B cell (primary cell): ENCODE measurements at regions not wholly inside any gene's neighbourhood (a gene's known extent, or its start where the extent isn't known, plus 50 kb on each side); places are given as distances from the start of the nearest gene placed in this dataset.

Experiments used
- ATAC-seq: fragments of 200-7000 bp; cut with Tn5 transposase; one replicate; pipeline ENCODE4 v1.10.0; 2021; ENCODE audit warnings: low read depth, mild to moderate bottlenecking, moderate number of reproducible peaks, moderate library complexity
- CTCF ChIA-PET: fragments of 350-600 bp; sonication (Branson Sonifier 250); formaldehyde crosslinking; loops from one replicate; lab custom pipeline; 2021; ENCODE audit warnings: antibody characterized with exemption, inconsistent platforms; lab: Charles Lee
- POLR2A ChIA-PET: fragments of 350-600 bp; sonication (Branson Sonifier 250); formaldehyde crosslinking; loops from one replicate; lab custom pipeline; 2021; ENCODE audit warnings: antibody characterized with exemption; lab: Charles Lee
- DNase-seq: peaks from one replicate; pipeline ENCODE4 v3.0.0; 2013
- H2AFZ ChIP-seq: 2 replicates; pipeline ENCODE4 v1.6.1; 2012; ENCODE audit warnings: mild to moderate bottlenecking, low read depth, low read length; ENCODE audit not compliant: insufficient read depth, poor library complexity, severe bottlenecking
- H3K27ac ChIP-seq, 2 donors: 1 replicate in 1 of 2; 2 replicates in 1 of 2; pipeline ENCODE4 v1.5.1; 2012 to 2013; ENCODE audit warnings: low read length in 2 of 2, mild to moderate bottlenecking in 2 of 2, moderate library complexity in 1 of 2
- H3K27me3 ChIP-seq, 4 experiments: fragments of 200-600 bp in 1 of 4; sonication (generic) in 1 of 4; replicated peaks in 1 of 4; 1 replicate in 2 of 4; 2 replicates in 2 of 4; pipeline versions ENCODE4 v1.6.1 to v1.7.0; 2013 to 2016; ENCODE audit warnings: low read length in 3 of 4, mild to moderate bottlenecking in 2 of 4, mixed read lengths in 1 of 4, moderate library complexity in 1 of 4; ENCODE audit not compliant: insufficient read depth in 4 of 4, control insufficient read depth in 3 of 4; ENCODE audit errors: control extremely low read depth in 1 of 4
- H3K36me3 ChIP-seq, 2 experiments: replicated peaks in 1 of 2; 1 replicate in 1 of 2; 2 replicates in 1 of 2; pipeline versions ENCODE4 v1.6.1 to v1.7.1; 2013; ENCODE audit warnings: low read length in 1 of 2; ENCODE audit not compliant: insufficient read depth in 2 of 2, control insufficient read depth in 1 of 2; ENCODE audit errors: control extremely low read depth in 1 of 2, extremely low read depth in 1 of 2
- H3K4me1 ChIP-seq, 2 donors: fragments of 200-600 bp in 1 of 2; sonication (generic) in 1 of 2; 1 replicate in 1 of 2; 2 replicates in 1 of 2; pipeline versions ENCODE4 v1.5.1 to v1.6.1; 2013 to 2017; ENCODE audit warnings: low read length in 2 of 2; ENCODE audit not compliant: control insufficient read depth in 2 of 2, insufficient read depth in 2 of 2
- H3K4me2 ChIP-seq: replicated peaks from 2 replicates; pipeline ENCODE3; 2012; ENCODE audit warnings: mild to moderate bottlenecking, low read depth, low read length; ENCODE audit not compliant: poor library complexity, severe bottlenecking
- H3K4me3 ChIP-seq, 5 experiments: fragments of 200-600 bp in 1 of 5; sonication (generic) in 1 of 5; 1 replicate in 3 of 5; 2 replicates in 2 of 5; pipeline versions ENCODE4 v1.5.1 to v1.7.0; 2011 to 2016; ENCODE audit warnings: low read length in 4 of 5, mild to moderate bottlenecking in 4 of 5, low read depth in 2 of 5, control low read depth in 1 of 5, moderate library complexity in 1 of 5; ENCODE audit not compliant: insufficient read depth in 1 of 5; ENCODE audit errors: control extremely low read depth in 1 of 5, extremely low read depth in 1 of 5
- H3K79me2 ChIP-seq: fragments of 200-600 bp; sonication (generic); one replicate; pipeline ENCODE4 v1.6.0; 2016; ENCODE audit warnings: low read length; ENCODE audit not compliant: control insufficient read depth, insufficient read depth
- H3K9ac ChIP-seq: fragments of 200-600 bp; sonication (generic); 2 replicates; pipeline ENCODE4 v1.6.1; 2017; ENCODE audit warnings: mild to moderate bottlenecking, low read length, moderate library complexity
- H3K9me3 ChIP-seq, 3 donors: one replicate each; pipeline versions ENCODE4 v1.6.1 to v1.7.1; 2013; ENCODE audit warnings: low read length in 2 of 3; ENCODE audit not compliant: control insufficient read depth in 2 of 3, insufficient read depth in 1 of 3; ENCODE audit errors: control extremely low read depth in 1 of 3
- H4K20me1 ChIP-seq: 2 replicates; pipeline ENCODE4 v1.6.0; 2012; ENCODE audit warnings: mild to moderate bottlenecking, low read length; ENCODE audit not compliant: insufficient read depth, control insufficient read depth, poor library complexity, severe bottlenecking
- H3K27ac Mint-ChIP-seq: one replicate; pipeline ENCODE4 v1.8.0; 2021; ENCODE audit warnings: mixed read lengths
- H3K27me3 Mint-ChIP-seq: one replicate; pipeline ENCODE4 v1.8.0; 2021; ENCODE audit warnings: mixed read lengths
- H3K4me1 Mint-ChIP-seq: one replicate; pipeline ENCODE4 v1.8.0; 2021; ENCODE audit warnings: mixed read lengths
- H3K4me3 Mint-ChIP-seq: one replicate; pipeline ENCODE4 v1.8.0; 2021; ENCODE audit warnings: mixed read lengths
- H3K9me3 Mint-ChIP-seq: one replicate; pipeline ENCODE4 v1.8.0; 2022; ENCODE audit warnings: mixed read lengths; ENCODE audit not compliant: insufficient read depth
- EZH2 ChIP-seq: IDR thresholded peaks from 2 replicates; pipeline ENCODE4 v1.6.1; 2012; ENCODE audit warnings: borderline replicate concordance, low read depth, mild to moderate bottlenecking, moderate library complexity, low read length; ENCODE audit not compliant: insufficient read depth, poor library complexity, severe bottlenecking
- WGBS: methylation state at CpG from one replicate; pipeline ENCODE4 v1.1.5; 2013; ENCODE audit warnings: missing lambda C conversion rate; ENCODE audit not compliant: insufficient coverage; 5-methylcytosine and 5-hydroxymethylcytosine counted together
- intact Hi-C: fragments of 100-400 bp; cut with micrococcal nuclease; formaldehyde crosslinking; loops from one replicate; pipeline ENCODE4 v1.10.0; 2022
- TF ChIP-seq, protein P1 (sequence below): fragments of 200-600 bp; IDR thresholded peaks from one replicate; pipeline ENCODE4 v1.8.0; 2022; ENCODE audit warnings: antibody characterized with exemption, mild to moderate bottlenecking

DNA sequence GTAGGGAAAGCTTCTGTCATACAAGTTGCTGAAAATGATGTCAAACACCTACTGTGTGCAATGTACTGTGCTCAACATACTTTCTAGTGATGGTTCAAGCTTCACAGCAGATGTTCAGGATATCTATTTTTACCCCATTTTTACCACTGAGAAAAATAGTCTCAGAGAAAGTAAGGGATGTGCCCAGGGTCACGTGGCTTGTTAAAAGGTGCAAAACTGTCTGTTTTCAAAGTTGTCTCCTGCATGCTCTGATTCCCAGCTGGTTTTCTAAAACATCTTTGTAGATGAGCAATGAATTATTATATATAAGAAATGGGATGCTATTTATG, 145.5 kb upstream of the LHCGR start:
- H3K4me3 Mint-ChIP-seq: no peak overlapping the region

DNA sequence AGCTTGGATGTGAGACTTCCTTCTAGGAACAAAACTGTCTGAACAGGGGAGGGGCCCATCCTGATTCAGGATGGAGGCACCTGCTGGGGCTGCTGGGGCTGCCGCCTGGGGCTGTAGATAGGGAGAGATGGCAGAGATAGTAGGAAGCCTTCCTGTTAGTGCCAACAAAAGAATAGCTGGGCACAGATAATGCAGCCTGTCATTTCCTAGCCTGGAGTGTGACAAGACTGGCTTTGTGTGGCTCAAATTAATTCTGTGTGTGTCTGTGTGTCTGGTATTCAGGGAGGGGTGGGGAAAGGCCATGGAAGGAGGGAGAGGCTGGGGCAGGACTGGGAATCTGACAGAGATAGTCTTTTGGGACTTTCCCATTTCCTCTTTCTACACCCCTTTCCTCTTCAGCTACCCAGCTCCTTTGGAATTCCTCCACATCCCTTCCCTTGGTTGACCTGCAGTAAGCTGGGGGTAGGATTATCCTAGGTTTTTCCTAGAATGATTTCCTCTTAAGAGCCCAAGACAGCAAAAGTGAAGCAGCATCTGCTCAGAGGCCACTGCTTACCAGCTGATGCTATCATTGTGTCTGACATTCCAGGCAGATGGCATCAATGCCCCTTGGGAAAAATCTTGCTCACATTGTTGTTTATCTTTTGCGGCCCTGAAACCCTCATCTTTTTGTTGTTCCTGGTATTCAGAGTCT, 144.9 kb upstream of the LHCGR start:
- H3K27me3 ChIP-seq: no peaks in the 10 kb centered on the region
- ChIA-PET POLR2A (no interaction called here), CTCF (no interaction called here)
- H3K4me3 Mint-ChIP-seq: no peak overlapping the region
- no peak overlapping the region for H3K27ac ChIP-seq
- no peaks in the 10 kb centered on the region for H3K9me3 ChIP-seq
- DNase-seq: no peak
- no peaks in the 10 kb centered on the region for H3K4me1 Mint-ChIP-seq
- no peak overlapping the region for H3K9ac ChIP-seq
- peaks cover 4% of the 10 kb centered on the region for H3K9me3 Mint-ChIP-seq
- H3K79me2 ChIP-seq: no peaks in the 10 kb centered on the region
- H3K4me2 ChIP-seq: no peak overlapping the region
- no peaks in the 10 kb centered on the region for H3K36me3 ChIP-seq
- intact Hi-C loops: no loop called here
- H2AFZ ChIP-seq: no peak overlapping the region
- no peak for TF ChIP-seq EZH2
- TF ChIP-seq, protein P1, sequence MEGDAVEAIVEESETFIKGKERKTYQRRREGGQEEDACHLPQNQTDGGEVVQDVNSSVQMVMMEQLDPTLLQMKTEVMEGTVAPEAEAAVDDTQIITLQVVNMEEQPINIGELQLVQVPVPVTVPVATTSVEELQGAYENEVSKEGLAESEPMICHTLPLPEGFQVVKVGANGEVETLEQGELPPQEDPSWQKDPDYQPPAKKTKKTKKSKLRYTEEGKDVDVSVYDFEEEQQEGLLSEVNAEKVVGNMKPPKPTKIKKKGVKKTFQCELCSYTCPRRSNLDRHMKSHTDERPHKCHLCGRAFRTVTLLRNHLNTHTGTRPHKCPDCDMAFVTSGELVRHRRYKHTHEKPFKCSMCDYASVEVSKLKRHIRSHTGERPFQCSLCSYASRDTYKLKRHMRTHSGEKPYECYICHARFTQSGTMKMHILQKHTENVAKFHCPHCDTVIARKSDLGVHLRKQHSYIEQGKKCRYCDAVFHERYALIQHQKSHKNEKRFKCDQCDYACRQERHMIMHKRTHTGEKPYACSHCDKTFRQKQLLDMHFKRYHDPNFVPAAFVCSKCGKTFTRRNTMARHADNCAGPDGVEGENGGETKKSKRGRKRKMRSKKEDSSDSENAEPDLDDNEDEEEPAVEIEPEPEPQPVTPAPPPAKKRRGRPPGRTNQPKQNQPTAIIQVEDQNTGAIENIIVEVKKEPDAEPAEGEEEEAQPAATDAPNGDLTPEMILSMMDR: no peak
- no peak for ATAC-seq
- no peak overlapping the region for H3K4me3 ChIP-seq
- H4K20me1 ChIP-seq: no peaks in the 10 kb centered on the region
- WGBS: 69% methylated on average over 2 of the region's 2 CpGs
- no peaks in the 10 kb centered on the region for H3K27me3 Mint-ChIP-seq
- no peaks in the 10 kb centered on the region for H3K4me1 ChIP-seq
- no peak overlapping the region for H3K27ac Mint-ChIP-seq

More for the DNA sequence above, 145.5 kb upstream of the LHCGR start:
- ATAC-seq (no peak), DNase-seq (no peak)
- Histone ChIP-seq H3K9me3 (no peaks in the 10 kb centered on the region), H3K4me2 (no peak overlapping the region), H4K20me1 (no peaks in the 10 kb centered on the region), H3K4me1 (no peaks in the 10 kb centered on the region), H3K27me3 (no peaks in the 10 kb centered on the region), H3K79me2 (no peaks in the 10 kb centered on the region), H3K36me3 (no peaks in the 10 kb centered on the region), H3K9ac (no peak overlapping the region), H3K4me3 (no peak overlapping the region), H3K27ac (no peak overlapping the region), H2AFZ (no peak overlapping the region)
- Mint-ChIP-seq H3K4me1 (no peaks in the 10 kb centered on the region), H3K27me3 (peaks cover 4% of the 10 kb centered on the region), H3K9me3 (peaks cover 4% of the 10 kb centered on the region), H3K27ac (no peak overlapping the region)
- intact Hi-C loops: no loop called here
- ChIA-PET CTCF (no interaction called here), POLR2A (no interaction called here)
- no CpG with 5 or more reads among the region's 1 CpG for WGBS
- no peak for TF ChIP-seq EZH2
- TF ChIP-seq, protein P1: no peak
